B cell (primary cell): ENCODE measurements at regions not wholly inside any gene's neighbourhood (a gene's known extent, or its start where the extent isn't known, plus 50 kb on each side); places are given as distances from the start of the nearest gene placed in this dataset.

Source experiments
- ATAC-seq: fragments of 200-7000 bp; cut with Tn5 transposase; one replicate; pipeline ENCODE4 v1.10.0; 2021; ENCODE audit warnings: low read depth, mild to moderate bottlenecking, moderate number of reproducible peaks, moderate library complexity
- CTCF ChIA-PET: fragments of 350-600 bp; sonication (Branson Sonifier 250); formaldehyde crosslinking; loops from one replicate; lab custom pipeline; 2021; ENCODE audit warnings: antibody characterized with exemption, inconsistent platforms; lab: Charles Lee
- POLR2A ChIA-PET: fragments of 350-600 bp; sonication (Branson Sonifier 250); formaldehyde crosslinking; loops from one replicate; lab custom pipeline; 2021; ENCODE audit warnings: antibody characterized with exemption; lab: Charles Lee
- DNase-seq: peaks from one replicate; pipeline ENCODE4 v3.0.0; 2013
- H2AFZ ChIP-seq: 2 replicates; pipeline ENCODE4 v1.6.1; 2012; ENCODE audit warnings: mild to moderate bottlenecking, low read depth, low read length; ENCODE audit not compliant: insufficient read depth, poor library complexity, severe bottlenecking
- H3K27ac ChIP-seq, 2 donors: 1 replicate in 1 of 2; 2 replicates in 1 of 2; pipeline ENCODE4 v1.5.1; 2012 to 2013; ENCODE audit warnings: low read length in 2 of 2, mild to moderate bottlenecking in 2 of 2, moderate library complexity in 1 of 2
- H3K27me3 ChIP-seq, 4 experiments: fragments of 200-600 bp in 1 of 4; sonication (generic) in 1 of 4; replicated peaks in 1 of 4; 1 replicate in 2 of 4; 2 replicates in 2 of 4; pipeline versions ENCODE4 v1.6.1 to v1.7.0; 2013 to 2016; ENCODE audit warnings: low read length in 3 of 4, mild to moderate bottlenecking in 2 of 4, mixed read lengths in 1 of 4, moderate library complexity in 1 of 4; ENCODE audit not compliant: insufficient read depth in 4 of 4, control insufficient read depth in 3 of 4; ENCODE audit errors: control extremely low read depth in 1 of 4
- H3K36me3 ChIP-seq, 2 experiments: replicated peaks in 1 of 2; 1 replicate in 1 of 2; 2 replicates in 1 of 2; pipeline versions ENCODE4 v1.6.1 to v1.7.1; 2013; ENCODE audit warnings: low read length in 1 of 2; ENCODE audit not compliant: insufficient read depth in 2 of 2, control insufficient read depth in 1 of 2; ENCODE audit errors: control extremely low read depth in 1 of 2, extremely low read depth in 1 of 2
- H3K4me1 ChIP-seq, 2 donors: fragments of 200-600 bp in 1 of 2; sonication (generic) in 1 of 2; 1 replicate in 1 of 2; 2 replicates in 1 of 2; pipeline versions ENCODE4 v1.5.1 to v1.6.1; 2013 to 2017; ENCODE audit warnings: low read length in 2 of 2; ENCODE audit not compliant: control insufficient read depth in 2 of 2, insufficient read depth in 2 of 2
- H3K4me2 ChIP-seq: replicated peaks from 2 replicates; pipeline ENCODE3; 2012; ENCODE audit warnings: mild to moderate bottlenecking, low read depth, low read length; ENCODE audit not compliant: poor library complexity, severe bottlenecking
- H3K4me3 ChIP-seq, 5 experiments: fragments of 200-600 bp in 1 of 5; sonication (generic) in 1 of 5; 1 replicate in 3 of 5; 2 replicates in 2 of 5; pipeline versions ENCODE4 v1.5.1 to v1.7.0; 2011 to 2016; ENCODE audit warnings: low read length in 4 of 5, mild to moderate bottlenecking in 4 of 5, low read depth in 2 of 5, control low read depth in 1 of 5, moderate library complexity in 1 of 5; ENCODE audit not compliant: insufficient read depth in 1 of 5; ENCODE audit errors: control extremely low read depth in 1 of 5, extremely low read depth in 1 of 5
- H3K79me2 ChIP-seq: fragments of 200-600 bp; sonication (generic); one replicate; pipeline ENCODE4 v1.6.0; 2016; ENCODE audit warnings: low read length; ENCODE audit not compliant: control insufficient read depth, insufficient read depth
- H3K9ac ChIP-seq: fragments of 200-600 bp; sonication (generic); 2 replicates; pipeline ENCODE4 v1.6.1; 2017; ENCODE audit warnings: mild to moderate bottlenecking, low read length, moderate library complexity
- H3K9me3 ChIP-seq, 3 donors: one replicate each; pipeline versions ENCODE4 v1.6.1 to v1.7.1; 2013; ENCODE audit warnings: low read length in 2 of 3; ENCODE audit not compliant: control insufficient read depth in 2 of 3, insufficient read depth in 1 of 3; ENCODE audit errors: control extremely low read depth in 1 of 3
- H4K20me1 ChIP-seq: 2 replicates; pipeline ENCODE4 v1.6.0; 2012; ENCODE audit warnings: mild to moderate bottlenecking, low read length; ENCODE audit not compliant: insufficient read depth, control insufficient read depth, poor library complexity, severe bottlenecking
- H3K27ac Mint-ChIP-seq: one replicate; pipeline ENCODE4 v1.8.0; 2021; ENCODE audit warnings: mixed read lengths
- H3K27me3 Mint-ChIP-seq: one replicate; pipeline ENCODE4 v1.8.0; 2021; ENCODE audit warnings: mixed read lengths
- H3K4me1 Mint-ChIP-seq: one replicate; pipeline ENCODE4 v1.8.0; 2021; ENCODE audit warnings: mixed read lengths
- H3K4me3 Mint-ChIP-seq: one replicate; pipeline ENCODE4 v1.8.0; 2021; ENCODE audit warnings: mixed read lengths
- H3K9me3 Mint-ChIP-seq: one replicate; pipeline ENCODE4 v1.8.0; 2022; ENCODE audit warnings: mixed read lengths; ENCODE audit not compliant: insufficient read depth
- EZH2 ChIP-seq: IDR thresholded peaks from 2 replicates; pipeline ENCODE4 v1.6.1; 2012; ENCODE audit warnings: borderline replicate concordance, low read depth, mild to moderate bottlenecking, moderate library complexity, low read length; ENCODE audit not compliant: insufficient read depth, poor library complexity, severe bottlenecking
- WGBS: methylation state at CpG from one replicate; pipeline ENCODE4 v1.1.5; 2013; ENCODE audit warnings: missing lambda C conversion rate; ENCODE audit not compliant: insufficient coverage; 5-methylcytosine and 5-hydroxymethylcytosine counted together
- intact Hi-C: fragments of 100-400 bp; cut with micrococcal nuclease; formaldehyde crosslinking; loops from one replicate; pipeline ENCODE4 v1.10.0; 2022
- TF ChIP-seq, protein P1 (sequence below): fragments of 200-600 bp; IDR thresholded peaks from one replicate; pipeline ENCODE4 v1.8.0; 2022; ENCODE audit warnings: antibody characterized with exemption, mild to moderate bottlenecking

DNA sequence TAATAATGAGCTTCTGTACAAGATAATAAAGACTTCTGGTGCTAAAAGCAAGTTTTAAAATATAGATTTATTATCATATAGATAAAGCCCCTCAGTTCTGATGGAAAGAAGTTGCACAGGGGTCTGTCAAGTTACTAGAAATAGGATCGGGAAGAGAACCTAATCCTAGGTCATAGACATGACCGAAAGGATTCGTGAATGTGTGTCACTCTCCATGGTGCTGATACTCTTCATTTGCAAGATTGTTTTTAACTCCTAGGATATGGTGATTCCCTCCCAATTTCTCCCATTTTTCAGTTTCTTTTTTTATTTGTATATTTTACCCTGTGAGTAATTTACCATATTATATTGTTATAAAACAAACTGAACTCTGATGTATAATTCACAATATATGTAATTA, 58.9 kb upstream of the CTNNA2 start:
- intact Hi-C loops = no loop called here
- Mint-ChIP-seq H3K27me3 (no peaks in the 10 kb centered on the region), H3K9me3 (peaks cover 5% of the 10 kb centered on the region), H3K4me1 (no peaks in the 10 kb centered on the region), H3K4me3 (no peak overlapping the region), H3K27ac (no peak overlapping the region)
- WGBS = 20% methylated on average over 1 of the region's 3 CpGs
- no peak overlapping the region for H3K4me3 ChIP-seq
- no peak overlapping the region for H3K9ac ChIP-seq
- H3K27ac ChIP-seq = no peak overlapping the region
- H3K79me2 ChIP-seq = no peaks in the 10 kb centered on the region
- POLR2A ChIA-PET = no interaction called here
- no peaks in the 10 kb centered on the region for H3K9me3 ChIP-seq
- DNase-seq (no peak), ATAC-seq (no peak)
- no peaks in the 10 kb centered on the region for H3K27me3 ChIP-seq
- CTCF ChIA-PET = no interaction called here
- no peaks in the 10 kb centered on the region for H3K4me1 ChIP-seq
- no peaks in the 10 kb centered on the region for H4K20me1 ChIP-seq
- TF ChIP-seq, protein P1, sequence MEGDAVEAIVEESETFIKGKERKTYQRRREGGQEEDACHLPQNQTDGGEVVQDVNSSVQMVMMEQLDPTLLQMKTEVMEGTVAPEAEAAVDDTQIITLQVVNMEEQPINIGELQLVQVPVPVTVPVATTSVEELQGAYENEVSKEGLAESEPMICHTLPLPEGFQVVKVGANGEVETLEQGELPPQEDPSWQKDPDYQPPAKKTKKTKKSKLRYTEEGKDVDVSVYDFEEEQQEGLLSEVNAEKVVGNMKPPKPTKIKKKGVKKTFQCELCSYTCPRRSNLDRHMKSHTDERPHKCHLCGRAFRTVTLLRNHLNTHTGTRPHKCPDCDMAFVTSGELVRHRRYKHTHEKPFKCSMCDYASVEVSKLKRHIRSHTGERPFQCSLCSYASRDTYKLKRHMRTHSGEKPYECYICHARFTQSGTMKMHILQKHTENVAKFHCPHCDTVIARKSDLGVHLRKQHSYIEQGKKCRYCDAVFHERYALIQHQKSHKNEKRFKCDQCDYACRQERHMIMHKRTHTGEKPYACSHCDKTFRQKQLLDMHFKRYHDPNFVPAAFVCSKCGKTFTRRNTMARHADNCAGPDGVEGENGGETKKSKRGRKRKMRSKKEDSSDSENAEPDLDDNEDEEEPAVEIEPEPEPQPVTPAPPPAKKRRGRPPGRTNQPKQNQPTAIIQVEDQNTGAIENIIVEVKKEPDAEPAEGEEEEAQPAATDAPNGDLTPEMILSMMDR = no peak
- no peak for TF ChIP-seq EZH2
- H2AFZ ChIP-seq = no peak overlapping the region
- no peak overlapping the region for H3K4me2 ChIP-seq
- H3K36me3 ChIP-seq = no peaks in the 10 kb centered on the region

DNA sequence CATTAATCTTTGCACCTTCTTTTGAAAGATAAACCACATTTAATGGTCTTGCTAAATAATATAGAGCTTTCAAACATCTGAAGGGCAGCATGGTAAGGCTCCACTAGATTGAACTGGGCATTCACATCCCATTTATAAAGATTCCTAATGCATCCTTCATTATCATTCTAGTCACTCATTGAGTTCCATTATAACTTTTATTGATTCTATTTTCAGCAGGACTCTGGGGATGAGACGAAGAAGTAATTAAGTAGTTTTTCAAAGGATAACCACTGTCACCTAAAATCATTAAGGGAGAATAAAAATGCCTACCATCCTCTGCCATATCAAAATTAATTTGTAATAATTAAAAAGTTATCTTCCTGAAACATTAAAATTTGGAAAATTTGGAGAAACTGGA, 60.2 kb upstream of the CTNNA2 start:
- H3K79me2 ChIP-seq = no peaks in the 10 kb centered on the region
- Mint-ChIP-seq H3K4me3 (no peak overlapping the region), H3K9me3 (peaks cover 5% of the 10 kb centered on the region), H3K27me3 (no peaks in the 10 kb centered on the region), H3K4me1 (no peaks in the 10 kb centered on the region), H3K27ac (no peak overlapping the region)
- no peak for DNase-seq
- no CpG with 5 or more reads among the region's 1 CpG for WGBS
- H3K4me1 ChIP-seq = no peaks in the 10 kb centered on the region
- ChIA-PET POLR2A (no interaction called here), CTCF (no interaction called here)
- H3K36me3 ChIP-seq = no peaks in the 10 kb centered on the region
- no peak for ATAC-seq
- no peak for TF ChIP-seq EZH2
- TF ChIP-seq, protein P1 = no peak
- H3K4me3 ChIP-seq = no peak overlapping the region
- H3K4me2 ChIP-seq = no peak overlapping the region
- intact Hi-C loops = no loop called here
- H3K9ac ChIP-seq = no peak overlapping the region
- no peaks in the 10 kb centered on the region for H4K20me1 ChIP-seq
- H3K9me3 ChIP-seq = no peaks in the 10 kb centered on the region
- no peak overlapping the region for H2AFZ ChIP-seq
- no peak overlapping the region for H3K27ac ChIP-seq
- H3K27me3 ChIP-seq = no peaks in the 10 kb centered on the region
